ENCODE measurements at regions not wholly inside any gene's neighbourhood (a gene's known extent, or its start where the extent isn't known, plus 50 kb on each side); places are given as distances from the start of the nearest gene placed in this dataset.

DNA sequence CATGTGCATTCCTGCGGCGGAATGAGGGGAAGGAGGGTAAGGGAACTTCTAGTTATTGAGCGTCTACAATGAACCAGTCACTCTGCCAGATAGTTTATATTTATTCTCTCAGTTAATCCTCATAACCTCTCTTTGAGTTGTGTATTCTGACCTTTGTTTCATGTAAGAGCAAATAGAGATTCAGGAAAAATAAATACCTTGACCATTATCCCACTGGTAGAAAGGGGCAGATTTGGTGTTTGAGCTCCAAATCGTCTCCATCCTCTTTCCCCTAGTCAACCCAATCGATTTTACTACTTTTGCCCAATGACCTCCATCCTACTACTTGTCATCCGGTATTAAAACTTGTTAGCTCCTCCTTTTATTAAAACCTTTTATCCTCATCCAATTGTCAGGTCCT lies 157.1 kb upstream of the SESN3 start:
- no peak for DNase-seq (ENCODE audit: low spot score)
- intact Hi-C loops (cut with DNase I) = no loop called here
- no peak for ATAC-seq

DNA sequence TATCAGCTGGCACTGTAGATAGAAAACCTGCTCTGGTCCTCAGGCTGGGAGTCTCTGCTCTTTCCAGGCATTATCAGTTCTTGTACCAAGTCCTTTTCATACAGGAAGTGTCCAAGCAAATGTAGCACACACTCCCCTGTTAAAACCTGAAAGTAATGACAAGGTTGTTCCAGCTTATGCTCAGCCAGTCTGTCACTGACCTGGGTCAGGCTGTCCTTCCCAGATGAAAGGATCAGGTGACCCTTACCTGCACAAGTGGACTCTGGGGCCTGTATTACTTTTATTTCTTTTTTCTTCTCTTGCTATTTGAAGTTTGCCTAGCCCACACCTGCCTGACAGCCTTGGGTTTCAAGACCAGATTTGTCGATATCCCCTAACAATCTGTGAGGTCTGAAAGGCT lies 156.3 kb upstream of the SESN3 start:
- ATAC-seq (no peak), DNase-seq (ENCODE audit: low spot score) (no peak)
- intact Hi-C loops (cut with DNase I) = no loop called here

DNA sequence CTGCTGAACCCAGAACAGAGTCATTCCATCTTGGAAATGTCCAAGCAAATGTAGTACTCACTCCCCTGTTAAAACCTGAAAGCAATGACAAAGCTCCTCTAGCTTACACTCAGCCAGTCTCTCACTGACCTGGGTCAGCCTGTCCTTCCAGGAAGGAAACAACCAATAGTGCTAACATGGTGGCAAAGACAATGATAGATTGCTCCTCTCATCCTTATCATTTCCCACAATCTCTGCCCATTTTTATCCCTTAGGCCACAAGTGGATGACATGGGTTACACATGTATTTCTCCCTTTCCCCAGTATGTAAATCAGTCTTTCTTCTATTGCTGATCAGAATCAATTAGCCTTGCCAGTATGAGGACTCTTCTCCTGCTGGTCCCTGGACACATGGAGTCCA lies 154.6 kb upstream of the SESN3 start:
- intact Hi-C loops (cut with DNase I) = no loop called here
- ATAC-seq = no peak

GRCh38 chr11:95379479-95379878 lies 148.5 kb upstream of the SESN3 start:
- intact Hi-C loops (cut with DNase I) = no loop called here
- ATAC-seq (no peak), DNase-seq (ENCODE audit: low spot score) (no peak)

More for the DNA sequence above, 154.6 kb upstream of the SESN3 start:
- no peak for DNase-seq (ENCODE audit: low spot score)

DNA sequence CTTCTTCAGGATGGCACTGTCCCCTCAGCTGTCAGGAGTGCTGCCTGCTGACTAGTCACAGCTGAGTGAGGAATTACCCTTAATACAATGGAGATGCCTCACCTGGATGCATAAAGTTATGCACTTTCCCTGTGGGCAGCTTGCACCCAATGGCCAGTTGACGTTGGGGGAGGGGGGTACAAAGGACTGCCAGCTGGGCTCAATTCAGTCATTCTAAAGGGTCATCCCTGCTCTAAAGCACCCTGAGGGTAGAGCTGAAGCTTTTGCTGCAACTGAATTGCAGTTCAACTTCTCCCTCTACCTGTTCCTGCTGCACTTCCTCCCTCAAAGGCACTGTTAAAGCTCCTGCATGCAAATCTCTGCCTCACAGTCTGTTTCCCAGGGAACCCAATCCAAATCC lies 147.8 kb upstream of the SESN3 start:
- intact Hi-C loops (cut with DNase I) = no loop called here
- no peak for DNase-seq (ENCODE audit: low spot score)

GRCh38 chr11:95378111-95378510 lies 147.1 kb upstream of the SESN3 start:
- ATAC-seq (no peak), DNase-seq (ENCODE audit: low spot score) (no peak)
- intact Hi-C loops (cut with DNase I) = no loop called here

More for the DNA sequence above, 147.8 kb upstream of the SESN3 start:
- ATAC-seq = no peak

- ATAC-seq = peak; percentile 30
- intact Hi-C loops (cut with DNase I) = no loop called here
- DNase-seq (ENCODE audit: low spot score) = no peak
These were observed 144.9 kb upstream of the SESN3 start for GRCh38 chr11:95375886-95376285.

GRCh38 chr11:95375451-95375850 lies 144.4 kb upstream of the SESN3 start:
- ATAC-seq (no peak), DNase-seq (ENCODE audit: low spot score) (no peak)
- intact Hi-C loops (cut with DNase I) = no loop called here

- intact Hi-C loops (cut with DNase I) = no loop called here
- ATAC-seq (no peak), DNase-seq (ENCODE audit: low spot score) (no peak)
These were observed 143.1 kb upstream of the SESN3 start for GRCh38 chr11:95374105-95374504.

- no peak for ATAC-seq
- DNase-seq (ENCODE audit: low spot score) = no peak
- intact Hi-C loops (cut with DNase I) = no loop called here
These were observed 142.2 kb upstream of the SESN3 start for GRCh38 chr11:95373241-95373640.

- ATAC-seq = no peak
- intact Hi-C loops (cut with DNase I) = no loop called here
- no peak for DNase-seq (ENCODE audit: low spot score)
These were observed 141.2 kb upstream of the SESN3 start for GRCh38 chr11:95372097-95372656.

- ATAC-seq = no peak
- DNase-seq (ENCODE audit: low spot score) = no peak
- intact Hi-C loops (cut with DNase I) = no loop called here
These were observed 140.2 kb upstream of the SESN3 start for GRCh38 chr11:95371153-95371552.

DNA sequence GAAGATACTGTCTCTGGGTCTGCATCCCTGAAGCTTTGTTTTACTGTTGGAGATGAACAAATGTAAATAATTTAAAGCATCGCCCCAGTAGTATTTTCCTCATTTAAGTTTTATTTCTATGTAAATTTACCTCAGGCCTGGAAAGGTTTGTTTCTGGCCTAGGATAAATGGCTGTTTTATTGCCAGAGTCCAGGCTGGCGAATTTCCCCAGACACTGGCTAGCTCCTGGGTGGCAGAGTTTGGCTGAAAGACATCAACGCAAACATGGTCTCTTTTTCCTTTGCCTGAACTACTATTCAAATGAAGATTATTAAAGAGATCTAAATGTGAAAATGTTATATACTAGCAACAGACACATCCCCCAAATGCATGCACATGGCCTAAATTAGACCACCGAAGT lies 136.7 kb upstream of the SESN3 start:
- ATAC-seq = no peak
- intact Hi-C loops (cut with DNase I) = no loop called here

GRCh38 chr11:95365348-95365747 lies 134.3 kb upstream of the SESN3 start:
- no peak for DNase-seq (ENCODE audit: low spot score)
- intact Hi-C loops (cut with DNase I) = no loop called here
- ATAC-seq = no peak

More for the DNA sequence above, 136.7 kb upstream of the SESN3 start:
- no peak for DNase-seq (ENCODE audit: low spot score)

- no peak for DNase-seq (ENCODE audit: low spot score)
- intact Hi-C loops (cut with DNase I) = no loop called here
- ATAC-seq = no peak
These were observed 133.6 kb upstream of the SESN3 start for GRCh38 chr11:95364324-95365295.

DNA sequence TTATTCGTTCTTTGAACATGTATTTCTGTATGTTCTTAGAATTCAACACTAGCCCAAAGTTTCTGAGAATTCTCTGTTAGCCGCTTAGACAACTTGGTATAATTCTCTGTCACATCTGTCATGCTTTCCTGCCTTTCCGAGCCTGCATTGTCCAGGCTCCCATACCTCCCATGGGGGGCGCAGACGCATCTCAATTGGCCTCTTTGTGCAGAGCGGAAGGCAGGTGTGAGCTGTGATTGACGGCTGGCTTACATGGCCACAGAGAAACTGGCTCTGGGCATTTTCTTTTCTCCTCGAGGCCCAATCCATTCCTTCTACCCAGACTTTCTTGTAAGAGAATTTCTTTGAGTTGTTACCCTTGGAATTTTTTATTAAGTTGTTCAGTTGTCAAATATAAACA lies 132.7 kb upstream of the SESN3 start:
- ATAC-seq = no peak
- DNase-seq (ENCODE audit: low spot score) = no peak
- intact Hi-C loops (cut with DNase I) = no loop called here

DNA sequence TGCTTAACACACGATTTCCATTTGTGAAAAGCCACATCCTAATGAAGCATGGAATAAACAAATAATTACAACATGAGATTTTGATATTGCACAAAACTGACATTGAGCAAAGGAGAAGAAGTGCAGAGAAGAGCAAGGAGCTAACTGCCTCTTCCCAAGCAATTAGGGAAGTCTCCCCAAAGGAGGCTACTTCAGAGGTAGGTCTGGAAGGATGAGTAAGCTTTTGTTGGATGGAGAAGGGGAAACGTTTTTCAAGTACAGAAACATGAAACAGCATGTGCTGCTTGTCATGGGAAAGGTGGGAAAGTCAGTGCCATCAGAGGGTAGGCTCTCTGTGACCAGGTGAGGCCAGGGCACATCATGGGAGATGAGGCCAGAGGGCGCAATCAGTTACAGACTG lies 132.2 kb upstream of the SESN3 start:
- DNase-seq (ENCODE audit: low spot score) (no peak), ATAC-seq (no peak)
- intact Hi-C loops (cut with DNase I) = no loop called here

DNA sequence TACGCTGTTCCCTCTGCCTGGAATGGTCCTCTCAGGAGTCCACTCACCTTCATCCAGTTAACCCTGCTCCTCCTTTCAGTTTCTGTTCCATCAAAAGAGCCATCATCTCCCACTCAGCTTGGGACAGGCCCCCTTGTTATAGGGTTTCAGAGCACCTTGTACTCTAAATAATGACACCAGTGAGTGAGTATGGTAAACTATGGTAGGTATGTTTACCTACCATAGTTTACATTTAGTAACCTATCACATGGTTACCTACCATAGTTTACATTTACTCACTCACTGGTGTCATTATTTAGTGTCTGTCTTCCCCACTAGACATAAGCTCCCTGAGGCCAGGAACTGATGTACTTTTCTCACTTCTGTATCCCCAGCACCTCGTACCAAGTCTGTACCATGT lies 130.2 kb upstream of the SESN3 start:
- DNase-seq (ENCODE audit: low spot score) (no peak), ATAC-seq (no peak)
- intact Hi-C loops (cut with DNase I) = no loop called here

GRCh38 chr11:95360377-95361075 lies 129.5 kb upstream of the SESN3 start:
- ATAC-seq (no peak), DNase-seq (ENCODE audit: low spot score) (no peak)
- intact Hi-C loops (cut with DNase I) = no loop called here

DNA sequence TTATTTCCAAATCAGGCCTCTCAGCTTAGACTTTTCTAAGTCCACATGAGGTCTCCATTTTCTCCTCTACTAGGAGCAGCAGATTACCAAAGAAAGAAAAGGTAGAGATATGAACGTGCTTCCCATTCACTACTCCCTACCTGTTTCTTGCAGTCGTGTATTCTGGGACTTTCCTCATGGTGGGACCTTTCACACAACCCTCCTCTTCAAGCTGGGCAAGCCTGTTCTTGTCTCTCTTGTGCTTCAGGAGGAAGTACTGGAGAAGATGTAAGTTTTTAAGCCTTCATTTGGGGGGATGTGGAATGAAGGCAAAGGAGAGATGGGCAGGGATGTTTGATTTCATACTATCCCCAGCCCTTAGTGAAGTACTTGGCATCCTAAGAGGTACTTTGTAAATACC lies 128.8 kb upstream of the SESN3 start:
- ATAC-seq = no peak
- no peak for DNase-seq (ENCODE audit: low spot score)
- intact Hi-C loops (cut with DNase I) = no loop called here
